ENCODE measurements at regions not wholly inside any gene's neighbourhood (a gene's known extent, or its start where the extent isn't known, plus 50 kb on each side); places are given as distances from the start of the nearest gene placed in this dataset.

DNA sequence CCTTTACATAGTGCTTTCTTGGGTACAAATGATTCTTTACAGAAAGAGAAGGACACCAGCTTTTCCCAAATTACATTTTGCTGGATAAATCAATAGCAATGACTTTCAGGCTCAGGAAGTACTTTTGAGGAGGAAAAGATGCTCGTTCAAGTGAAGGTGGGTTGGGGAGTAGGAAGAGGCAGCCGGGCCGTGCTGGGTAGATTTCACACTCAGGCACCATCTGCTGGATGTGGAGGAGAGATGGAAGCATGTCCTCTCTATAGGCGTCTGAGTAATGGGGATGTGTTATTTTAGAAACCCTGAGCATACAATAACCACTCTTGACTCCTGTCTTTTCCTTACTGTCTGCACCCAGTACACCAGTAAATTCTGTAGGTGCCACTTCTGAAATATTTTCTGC, 152.3 kb upstream of the LARGE1 start:
- TF ChIP-seq EZH2 (IDR thresholded peaks at IDR 0.05) (no peak), POLR2AphosphoS5 (IDR thresholded peaks at IDR 0.05; ENCODE audit: borderline replicate concordance, low read depth, low read length) (no peak)

All from SK-N-MC (cell line).